ENCODE measurements at regions not wholly inside any gene's neighbourhood (a gene's known extent, or its start where the extent isn't known, plus 50 kb on each side); places are given as distances from the start of the nearest gene placed in this dataset.

DNA sequence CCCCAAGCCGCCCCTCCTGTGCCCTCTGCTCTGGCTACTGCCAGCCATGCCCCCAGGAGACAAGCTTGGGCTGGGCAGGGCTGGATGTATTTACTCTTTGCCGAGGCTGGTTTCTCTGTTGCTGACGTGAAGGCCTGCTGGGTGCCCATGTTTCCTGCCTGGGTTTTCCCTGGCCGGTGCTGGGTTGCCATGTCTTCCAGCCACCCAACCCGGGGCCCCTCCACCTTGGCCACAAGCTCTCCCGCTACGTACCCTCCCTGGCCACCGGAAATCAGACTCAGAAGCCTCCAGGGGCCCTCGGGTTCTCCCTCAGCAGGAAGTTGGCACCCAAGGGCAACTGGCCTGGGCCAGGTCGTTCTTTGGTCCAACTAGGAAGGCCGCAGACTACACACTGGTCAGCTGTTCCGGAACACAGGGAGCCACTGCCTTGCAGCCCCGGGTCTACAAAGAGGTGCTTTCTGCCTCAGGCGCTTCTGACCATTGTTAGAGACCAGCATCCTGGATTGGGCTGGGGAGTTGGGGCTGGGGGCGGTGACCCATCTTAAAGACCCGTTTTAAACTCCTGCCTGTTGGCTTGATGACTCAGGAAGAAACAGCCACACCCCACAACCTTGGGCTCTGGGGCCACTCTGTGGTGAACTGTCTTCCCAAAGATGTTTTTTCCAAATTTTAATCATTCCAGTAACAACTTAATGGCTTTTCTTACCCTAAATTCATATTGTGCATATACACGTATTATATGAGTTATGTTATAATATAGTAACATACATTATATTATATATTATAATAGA lies 71.2 kb upstream of the RUNX3 start:
- no peak for TF ChIP-seq CTCF (conservative IDR thresholded peaks at IDR 0.05; ENCODE audit: low read length)
- TF ChIP-seq EZH2phosphoT487 (IDR thresholded peaks at IDR 0.05; ENCODE audit: borderline replicate concordance, low read depth, low read length) = no peak
